PC-3 (cell line): ENCODE measurements at regions not wholly inside any gene's neighbourhood (a gene's known extent, or its start where the extent isn't known, plus 50 kb on each side); places are given as distances from the start of the nearest gene placed in this dataset.

Source experiments
- ATAC-seq: fragments of 200-7000 bp; cut with Tn5 transposase; 2 replicates; pipeline ENCODE4 v1.9.1; 2020; ENCODE audit warnings: mild to moderate bottlenecking, moderate library complexity
- BruUV-seq: library from RNA; stranded (reverse); fragments of 400-500 nt; replicated peaks from 2 replicates; lab custom pipeline; 2021; lab: Mats Ljungman, UMichigan
- CTCF ChIA-PET: fragments of 300-600 bp; sonication (Branson Sonifier 250); formaldehyde crosslinking; loops from one replicate; lab custom pipeline; 2022; ENCODE audit warnings: antibody characterized with exemption; lab: Charles Lee
- POLR2A ChIA-PET: fragments of 300-600 bp; sonication (Branson Sonifier 250); formaldehyde crosslinking; loops from one replicate; lab custom pipeline; 2022; ENCODE audit warnings: antibody characterized with exemption; ENCODE audit not compliant: unreplicated experiment; lab: Charles Lee
- DNase-seq: peaks from one replicate; pipeline ENCODE4 v3.0.0-alpha.2; 2015
- H2AFZ ChIP-seq: fragments of 300-600 bp; sonication (generic); 2 replicates; pipeline ENCODE4 v1.6.0; 2016; ENCODE audit warnings: antibody characterized with exemption, low read length
- H3F3A ChIP-seq: fragments of 300-600 bp; sonication (generic); one replicate; pipeline ENCODE4 v1.6.0; 2017; ENCODE audit warnings: antibody characterized with exemption, low read length, control low read depth, mild to moderate bottlenecking; ENCODE audit not compliant: unreplicated experiment
- H3K27ac ChIP-seq: fragments of 300-600 bp; sonication (generic); 2 replicates; pipeline ENCODE4 v1.5.1; 2016; ENCODE audit warnings: mild to moderate bottlenecking, low read length
- H3K27me3 ChIP-seq: fragments of 300-600 bp; sonication (generic); 2 replicates; pipeline ENCODE4 v1.6.1; 2016; ENCODE audit warnings: low read length, mixed read lengths
- H3K36me3 ChIP-seq: fragments of 300-600 bp; sonication (generic); 2 replicates; pipeline ENCODE4 v1.6.1; 2016; ENCODE audit warnings: low read depth, mixed run types, low read length, mixed read lengths
- H3K4me1 ChIP-seq: fragments of 300-600 bp; sonication (generic); 2 replicates; pipeline ENCODE4 v1.5.1; 2016; ENCODE audit warnings: low read length; ENCODE audit not compliant: insufficient read depth
- H3K4me2 ChIP-seq: fragments of 300-600 bp; sonication (generic); 2 replicates; pipeline ENCODE4 v1.6.0; 2016; ENCODE audit warnings: low read length
- H3K4me3 ChIP-seq: fragments of 300-600 bp; sonication (generic); 2 replicates; pipeline ENCODE4 v1.5.1; 2016; ENCODE audit warnings: mild to moderate bottlenecking, low read length, mixed read lengths
- H3K79me2 ChIP-seq: fragments of 300-600 bp; sonication (generic); 2 replicates; pipeline ENCODE4 v1.6.1; 2017; ENCODE audit warnings: low read length, mixed read lengths
- H3K9ac ChIP-seq: fragments of 300-600 bp; sonication (generic); 2 replicates; pipeline ENCODE4 v1.6.0; 2016; ENCODE audit warnings: mild to moderate bottlenecking, low read length
- H3K9me2 ChIP-seq: fragments of 300-600 bp; sonication (generic); replicated peaks from 2 replicates; pipeline ENCODE4 v1.6.1; 2016; ENCODE audit warnings: mixed run types, low read length, mixed read lengths
- H3K9me3 ChIP-seq: fragments of 300-600 bp; sonication (generic); 2 replicates; pipeline ENCODE4 v1.6.1; 2016; ENCODE audit warnings: low read length, mixed read lengths
- H4K20me1 ChIP-seq: fragments of 300-600 bp; sonication (generic); 2 replicates; pipeline ENCODE4 v1.6.1; 2016; ENCODE audit warnings: low read length, mixed read lengths
- EZH2 ChIP-seq: fragments of 300-600 bp; sonication (generic); IDR thresholded peaks from one replicate; pipeline ENCODE4 v1.6.1; 2017; ENCODE audit warnings: antibody characterized with exemption, mild to moderate bottlenecking, low read length; ENCODE audit not compliant: unreplicated experiment
- EZH2phosphoT487 ChIP-seq: fragments of 300-600 bp; sonication (generic); IDR thresholded peaks from 2 replicates; pipeline ENCODE4 v1.6.1; 2018; ENCODE audit warnings: mild to moderate bottlenecking, antibody characterized with exemption, low read length, borderline replicate concordance
- intact Hi-C: fragments of 100-400 bp; cut with micrococcal nuclease; formaldehyde crosslinking; loops from 2 replicates; pipeline ENCODE4 v1.9.0; 2023
- TF ChIP-seq, protein P1 (sequence below): fragments of 300-600 bp; sonication (generic); conservative IDR thresholded peaks from 2 replicates; pipeline ENCODE4 v1.5.1; 2017; ENCODE audit warnings: antibody characterized with exemption, low read depth, mild to moderate bottlenecking, low read length

DNA sequence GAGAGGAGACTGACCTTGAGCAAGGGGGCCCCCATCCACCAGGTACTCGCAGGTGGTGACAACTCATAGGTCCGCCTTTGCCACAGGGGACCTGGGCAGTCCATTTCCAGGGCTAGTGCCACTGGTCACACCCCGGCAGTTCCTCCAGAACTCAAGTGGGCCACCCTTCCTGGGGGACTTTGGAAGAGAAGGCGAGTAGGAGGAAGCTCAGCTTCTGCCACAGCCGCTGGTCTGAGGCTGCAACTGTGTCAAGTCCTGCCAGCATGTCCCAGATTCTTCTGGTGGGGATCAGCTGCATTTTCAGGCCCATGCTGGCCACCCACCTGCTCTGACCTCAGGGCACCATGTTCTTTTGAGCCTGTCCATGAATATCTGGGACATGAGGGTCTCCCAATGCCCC, 423.9 kb upstream of the MYT1L start:
- Histone ChIP-seq H3K36me3 (no peaks in the 10 kb centered on the region), H3K27ac (no peak overlapping the region), H3K27me3 (no peaks in the 10 kb centered on the region), H4K20me1 (no peaks in the 10 kb centered on the region), H3K4me1 (no peaks in the 10 kb centered on the region), H3K4me3 (no peak overlapping the region), H3K9me2 (no peaks in the 10 kb centered on the region), H3K9ac (no peak overlapping the region), H3K79me2 (no peaks in the 10 kb centered on the region), H3K9me3 (no peaks in the 10 kb centered on the region), H3F3A (no peaks in the 10 kb centered on the region), H3K4me2 (no peak overlapping the region), H2AFZ (no peak overlapping the region)
- no TSS peak for BruUV-seq
- TF ChIP-seq, protein P1, sequence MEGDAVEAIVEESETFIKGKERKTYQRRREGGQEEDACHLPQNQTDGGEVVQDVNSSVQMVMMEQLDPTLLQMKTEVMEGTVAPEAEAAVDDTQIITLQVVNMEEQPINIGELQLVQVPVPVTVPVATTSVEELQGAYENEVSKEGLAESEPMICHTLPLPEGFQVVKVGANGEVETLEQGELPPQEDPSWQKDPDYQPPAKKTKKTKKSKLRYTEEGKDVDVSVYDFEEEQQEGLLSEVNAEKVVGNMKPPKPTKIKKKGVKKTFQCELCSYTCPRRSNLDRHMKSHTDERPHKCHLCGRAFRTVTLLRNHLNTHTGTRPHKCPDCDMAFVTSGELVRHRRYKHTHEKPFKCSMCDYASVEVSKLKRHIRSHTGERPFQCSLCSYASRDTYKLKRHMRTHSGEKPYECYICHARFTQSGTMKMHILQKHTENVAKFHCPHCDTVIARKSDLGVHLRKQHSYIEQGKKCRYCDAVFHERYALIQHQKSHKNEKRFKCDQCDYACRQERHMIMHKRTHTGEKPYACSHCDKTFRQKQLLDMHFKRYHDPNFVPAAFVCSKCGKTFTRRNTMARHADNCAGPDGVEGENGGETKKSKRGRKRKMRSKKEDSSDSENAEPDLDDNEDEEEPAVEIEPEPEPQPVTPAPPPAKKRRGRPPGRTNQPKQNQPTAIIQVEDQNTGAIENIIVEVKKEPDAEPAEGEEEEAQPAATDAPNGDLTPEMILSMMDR, result no peak
- no peak for TF ChIP-seq EZH2
- TF ChIP-seq EZH2phosphoT487, result no peak
- DNase-seq (no peak), ATAC-seq (no peak)
- intact Hi-C loops, result no loop called here
- ChIA-PET CTCF (no interaction called here), POLR2A (no interaction called here)

DNA sequence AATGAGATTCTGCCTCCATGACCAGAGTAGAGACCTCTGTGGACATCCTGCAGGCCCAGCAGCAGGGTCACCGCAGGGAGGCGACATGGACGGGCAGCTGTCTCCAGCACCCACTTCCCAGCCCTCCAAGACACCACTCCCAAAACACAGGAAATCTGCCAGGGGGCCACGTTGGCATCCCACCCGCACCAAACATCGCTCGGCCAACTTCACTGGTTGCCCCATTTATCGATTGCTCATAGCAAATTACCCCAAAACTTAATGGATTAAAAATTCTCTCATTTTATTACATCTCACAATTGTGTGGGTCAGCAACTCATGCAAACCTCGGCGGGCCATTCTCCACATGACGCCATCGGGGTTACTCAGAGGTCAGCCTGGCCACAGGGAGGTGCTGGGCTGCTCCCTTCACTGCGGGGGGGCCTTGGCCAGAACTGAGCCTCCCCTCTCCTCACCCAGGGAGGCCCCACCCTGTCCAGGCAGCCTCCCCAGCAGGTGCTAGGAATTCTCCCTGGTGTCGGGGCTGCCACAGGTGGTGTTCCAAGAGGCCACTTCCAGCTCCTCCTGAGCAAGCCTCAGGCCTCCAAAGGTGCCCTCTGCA, 420.7 kb upstream of the MYT1L start:
- no peaks in the 10 kb centered on the region for H3F3A ChIP-seq
- H3K9ac ChIP-seq, result no peak overlapping the region
- H3K4me1 ChIP-seq, result no peaks in the 10 kb centered on the region
- TF ChIP-seq EZH2, result no peak
- TF ChIP-seq EZH2phosphoT487, result no peak
- TF ChIP-seq, protein P1, result no peak
- H3K9me3 ChIP-seq, result no peaks in the 10 kb centered on the region
- CTCF ChIA-PET, result no interaction called here
- no peaks in the 10 kb centered on the region for H3K36me3 ChIP-seq
- H2AFZ ChIP-seq, result no peak overlapping the region
- no peak overlapping the region for H3K27ac ChIP-seq
- no peaks in the 10 kb centered on the region for H3K79me2 ChIP-seq
- H3K9me2 ChIP-seq, result no peaks in the 10 kb centered on the region
- H4K20me1 ChIP-seq, result no peaks in the 10 kb centered on the region
- peaks cover 5% of the 10 kb centered on the region; the same call in 1 of the 2 replicates for H3K27me3 ChIP-seq
- BruUV-seq, result no TSS peak
- DNase-seq, result no peak
- intact Hi-C loops, result no loop called here
- POLR2A ChIA-PET, result no interaction called here
- H3K4me3 ChIP-seq, result no peak overlapping the region
- no peak overlapping the region for H3K4me2 ChIP-seq
- no peak for ATAC-seq

DNA sequence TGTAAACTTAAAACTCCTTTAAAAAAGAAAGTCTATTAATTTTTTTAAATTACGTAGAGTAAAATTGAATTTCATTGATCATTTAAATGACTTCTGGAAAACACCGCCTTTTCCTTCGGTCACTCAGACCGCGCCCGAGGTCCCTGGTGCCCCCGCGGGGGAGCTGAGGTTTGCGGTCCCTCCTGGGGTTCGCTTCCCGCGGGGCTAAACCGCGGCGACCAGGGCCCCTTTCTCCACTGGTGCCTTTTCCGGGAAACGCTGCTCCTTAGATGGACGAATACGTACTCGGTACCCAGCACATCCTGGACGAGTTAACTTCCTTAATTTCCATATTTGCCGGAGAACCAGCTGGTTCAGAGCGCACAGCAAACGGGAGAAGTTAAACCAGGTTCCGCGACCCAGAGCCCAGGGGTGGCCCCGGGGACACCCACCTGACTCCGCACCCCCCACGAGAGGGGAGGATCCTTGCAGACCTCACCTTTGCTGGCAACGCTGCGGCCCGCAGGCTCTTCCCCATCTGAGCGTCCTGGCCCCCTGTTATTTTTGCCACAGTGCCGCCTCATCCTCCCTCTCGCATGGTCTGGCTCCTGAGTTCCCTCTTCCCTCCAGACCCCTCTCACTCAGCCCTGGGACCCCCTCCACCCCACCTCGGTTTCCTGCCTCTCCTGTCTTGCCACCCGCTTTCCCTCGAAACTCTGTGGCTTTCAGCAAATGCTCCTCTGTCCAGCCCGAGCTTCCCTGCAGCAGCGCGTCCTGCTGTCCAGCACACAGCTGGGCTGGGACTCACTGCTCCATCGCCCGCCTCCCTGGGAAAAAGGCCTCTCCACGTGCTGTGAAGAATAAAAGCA, 420.0 kb upstream of the MYT1L start:
- Histone ChIP-seq H3K9me2 (no peaks in the 10 kb centered on the region), H2AFZ (no peak overlapping the region), H3K36me3 (no peaks in the 10 kb centered on the region), H3K4me2 (no peak overlapping the region), H3F3A (no peaks in the 10 kb centered on the region), H3K27ac (no peak overlapping the region), H3K27me3 (peaks cover 11% of the 10 kb centered on the region; the same call in 1 of the 2 replicates), H3K9me3 (no peaks in the 10 kb centered on the region), H4K20me1 (no peaks in the 10 kb centered on the region), H3K79me2 (no peaks in the 10 kb centered on the region), H3K4me1 (no peaks in the 10 kb centered on the region), H3K9ac (no peak overlapping the region), H3K4me3 (no peak overlapping the region)
- no peak for TF ChIP-seq EZH2
- TF ChIP-seq, protein P1, result no peak
- no peak for TF ChIP-seq EZH2phosphoT487
- BruUV-seq, result no TSS peak
- CTCF ChIA-PET, result no interaction called here
- DNase-seq (no peak), ATAC-seq (no peak)
- intact Hi-C loops, result no loop called here
- POLR2A ChIA-PET, result no interaction called here
